NCI-H748 (cell line): ENCODE measurements at regions not wholly inside any gene's neighbourhood (a gene's known extent, or its start where the extent isn't known, plus 50 kb on each side); places are given as distances from the start of the nearest gene placed in this dataset.
"Not testable (repeated sequence)": the region's sequence is repeated elsewhere in the genome, so short reads cannot be mapped to it uniquely, and the experiment has no call there.

ENCODE experiments used
- DNase-seq: peaks from one replicate; lab custom pipeline; 2025; ENCODE audit not compliant: unreplicated experiment; lab: John Stamatoyannopoulos, UW

DNA sequence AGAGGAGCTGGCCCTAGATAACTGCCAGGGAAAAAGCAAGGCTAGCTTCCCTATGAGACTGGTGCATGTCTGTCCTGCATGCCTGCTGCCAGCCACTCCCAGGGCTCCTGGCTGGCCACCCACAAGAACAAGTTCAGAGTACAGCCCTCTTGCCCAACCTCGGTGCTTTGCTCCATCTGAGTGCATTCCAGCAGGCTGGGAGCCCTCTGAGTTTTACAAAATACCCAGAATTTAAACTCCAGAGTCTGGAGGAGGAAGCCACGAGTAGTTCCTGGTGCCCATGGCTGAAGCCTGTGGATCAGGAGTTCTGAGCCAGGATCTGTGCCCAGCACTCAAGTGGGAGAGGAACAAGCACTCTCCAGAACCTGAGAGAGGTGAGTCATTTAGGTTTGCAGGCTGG lies 111.6 kb downstream of the MAGEE2 start:
- DNase-seq: no peak

DNA sequence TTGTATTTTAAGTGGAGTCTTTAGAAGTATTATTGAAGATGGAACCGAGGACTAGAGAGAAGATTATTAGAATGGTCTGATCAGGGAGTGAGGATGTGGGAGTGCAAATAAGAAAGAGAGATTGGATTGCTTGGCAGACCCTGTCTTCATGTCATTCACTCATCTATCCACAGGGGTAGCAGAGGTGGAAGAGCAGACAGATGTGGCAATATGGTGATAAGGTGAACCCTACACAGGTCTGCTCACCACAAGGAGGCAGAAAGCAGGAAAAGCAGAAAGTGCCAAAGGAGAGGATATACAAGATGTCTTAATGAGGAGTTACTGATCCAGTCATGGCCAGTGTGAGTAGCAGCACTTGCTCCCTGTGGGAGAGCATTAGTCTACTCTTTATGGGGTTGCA lies 129.4 kb downstream of the MAGEE2 start:
- no peak for DNase-seq

DNA sequence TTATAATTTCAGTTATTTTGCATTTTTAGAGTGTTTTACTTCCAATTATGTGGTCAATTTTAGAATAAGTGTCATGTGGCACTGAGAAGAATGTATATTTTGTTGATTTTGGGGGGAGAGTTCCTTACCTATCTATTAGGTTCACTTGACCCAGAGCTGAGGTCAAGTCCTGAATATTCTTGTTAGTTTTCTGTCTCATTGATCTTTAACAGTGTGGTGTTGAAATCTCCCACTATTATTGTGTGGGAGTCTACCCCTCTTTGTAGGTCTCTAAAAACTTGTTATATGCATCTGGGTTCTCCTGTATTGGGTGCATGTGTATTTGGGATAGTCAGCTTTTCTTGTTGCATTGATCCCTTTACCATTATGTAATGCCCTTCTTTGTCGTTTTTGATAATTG lies 127.0 kb upstream of the ZDHHC15 start:
- DNase-seq: no peak

DNA sequence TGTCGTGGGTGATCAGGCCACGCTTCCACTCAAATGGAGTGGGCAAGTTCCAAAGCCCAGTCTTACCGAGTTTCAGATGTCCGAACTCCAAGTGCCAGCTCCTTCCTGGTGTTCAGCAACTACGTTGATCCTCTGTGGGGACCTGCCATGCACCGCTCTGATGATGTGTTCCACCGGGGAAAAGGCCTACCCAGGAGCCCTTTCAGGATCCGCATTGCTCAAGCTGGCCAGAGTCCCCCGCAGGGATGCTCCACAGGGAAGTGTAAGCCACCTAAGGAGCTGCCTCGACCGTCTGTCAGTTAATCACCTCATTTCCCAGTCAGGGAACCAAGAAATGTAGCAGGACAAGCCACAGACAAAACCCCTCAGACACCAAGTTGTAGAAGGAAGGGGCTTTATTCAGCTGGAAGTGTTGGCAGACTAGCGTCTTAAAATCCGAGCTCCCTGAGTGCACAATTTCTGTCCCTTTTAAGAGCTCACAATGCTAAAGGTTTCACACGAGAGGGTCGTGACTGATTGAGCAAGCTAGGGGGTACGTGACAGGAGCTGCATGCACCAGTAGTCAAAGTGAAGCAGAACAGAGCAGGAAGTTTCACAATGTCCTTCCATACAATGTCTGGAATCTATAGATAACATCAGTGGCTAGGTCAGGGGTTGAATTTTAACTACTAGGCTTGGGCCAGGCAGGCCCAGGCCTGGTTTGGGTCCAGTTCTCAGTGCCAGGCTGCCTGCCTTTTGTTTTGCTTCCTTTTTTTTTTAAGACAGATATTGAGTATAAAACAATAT lies 126.2 kb upstream of the ZDHHC15 start:
- no peak for DNase-seq

DNA sequence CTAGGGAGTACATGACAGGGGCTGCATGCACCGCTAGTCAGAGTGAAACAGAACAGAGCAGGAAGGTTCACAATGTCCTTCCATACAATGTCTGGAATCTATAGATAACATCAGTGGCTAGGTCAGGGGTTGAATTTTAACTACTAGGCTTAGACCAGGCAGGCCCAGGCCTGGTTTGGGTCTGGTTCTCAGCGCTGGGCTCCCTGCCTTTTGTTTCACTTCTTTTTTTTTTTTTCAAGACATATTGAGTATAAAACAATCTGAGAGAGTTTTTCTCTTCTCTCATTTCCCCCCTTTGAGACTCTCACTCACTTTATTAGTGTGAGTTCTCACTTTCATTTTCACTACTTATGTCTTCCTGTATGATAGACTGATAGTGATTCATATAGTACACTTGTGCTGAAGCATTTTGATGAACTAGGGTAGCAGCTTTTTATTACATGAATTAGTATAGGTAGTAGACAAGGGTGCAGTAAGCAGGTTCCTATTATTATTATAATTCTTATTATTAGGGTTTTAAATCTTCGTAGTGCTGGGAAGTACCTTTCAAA lies 120.0 kb upstream of the ZDHHC15 start:
- no peak for DNase-seq

DNA sequence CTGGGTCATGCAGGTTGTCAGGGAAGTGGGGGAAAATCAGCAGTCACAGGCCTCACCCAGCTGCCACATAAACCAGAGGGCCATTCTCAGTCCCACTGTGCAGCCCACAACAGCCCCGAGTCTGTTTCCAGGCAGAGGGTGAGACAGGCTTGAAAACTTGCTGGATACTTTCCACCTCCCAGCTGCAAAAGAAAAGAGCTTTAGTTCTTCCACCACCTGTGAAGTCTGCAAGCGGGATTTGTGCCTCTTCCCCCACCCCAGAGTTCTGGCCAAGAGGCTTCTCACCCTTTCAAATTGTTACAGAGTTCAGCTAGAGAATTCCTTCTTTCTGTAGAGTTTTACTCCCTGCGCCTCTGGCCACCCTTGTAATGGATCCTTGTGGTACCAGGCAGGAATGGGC lies 115.5 kb upstream of the ZDHHC15 start:
- DNase-seq: no peak

DNA sequence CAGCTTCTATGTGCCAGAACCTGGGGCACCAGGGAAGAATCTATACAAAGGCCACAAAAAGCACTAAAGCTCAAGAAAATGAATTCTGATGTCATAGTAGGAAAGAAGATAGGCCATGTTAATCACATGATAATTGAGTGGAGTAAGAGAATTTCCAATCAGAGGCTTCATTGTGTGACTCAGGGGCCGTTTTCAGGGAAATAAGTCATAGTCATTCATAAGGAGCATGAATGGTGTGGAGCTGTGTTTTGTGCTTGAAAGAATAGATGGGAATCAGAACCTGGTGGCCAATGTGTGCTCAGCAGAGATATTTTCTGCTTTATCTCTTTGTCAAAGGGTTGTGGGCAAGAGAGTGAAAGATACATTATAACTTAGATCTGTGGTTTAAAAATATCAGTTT lies 102.4 kb upstream of the ZDHHC15 start:
- DNase-seq: no peak

DNA sequence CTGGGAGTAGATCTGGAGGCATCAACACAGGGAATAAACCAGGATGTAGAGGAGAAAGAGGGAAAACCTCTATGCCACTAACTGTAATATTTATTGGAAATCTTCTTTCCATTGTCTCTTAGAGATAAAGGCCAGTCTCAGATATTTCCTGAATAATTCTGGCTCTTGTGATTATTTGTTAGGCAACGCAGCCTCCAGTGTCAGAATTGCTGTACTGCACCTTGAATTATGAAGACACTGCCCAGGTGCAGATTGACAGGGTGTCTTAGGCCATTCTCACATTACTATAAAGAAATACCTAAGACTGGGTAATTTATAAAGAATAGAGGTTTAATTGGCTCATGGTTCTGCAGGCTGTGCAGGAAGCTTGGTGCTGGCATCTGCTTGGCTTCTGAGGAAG lies 100.7 kb upstream of the ZDHHC15 start:
- DNase-seq: peak; percentile 30

DNA sequence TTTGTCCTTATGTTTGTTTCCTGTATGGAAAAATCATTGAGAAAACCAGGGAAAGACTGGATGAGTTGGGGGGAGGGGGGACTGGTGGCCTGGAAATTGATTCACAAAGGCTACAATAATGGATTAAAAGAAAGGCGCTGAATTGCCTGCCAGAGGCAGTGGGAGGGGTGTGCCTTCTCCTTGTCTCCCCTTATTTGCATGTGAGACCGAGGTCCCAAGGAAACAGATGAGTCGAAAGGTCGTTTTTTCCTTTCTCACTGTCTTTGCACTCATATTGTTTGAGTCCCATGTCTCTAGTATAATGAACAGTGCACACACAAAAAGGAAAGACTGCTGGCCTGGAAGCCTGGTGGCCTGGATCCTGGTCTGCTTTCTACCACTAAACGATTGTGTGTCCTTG lies 86.6 kb upstream of the ZDHHC15 start:
- DNase-seq: no peak

DNA sequence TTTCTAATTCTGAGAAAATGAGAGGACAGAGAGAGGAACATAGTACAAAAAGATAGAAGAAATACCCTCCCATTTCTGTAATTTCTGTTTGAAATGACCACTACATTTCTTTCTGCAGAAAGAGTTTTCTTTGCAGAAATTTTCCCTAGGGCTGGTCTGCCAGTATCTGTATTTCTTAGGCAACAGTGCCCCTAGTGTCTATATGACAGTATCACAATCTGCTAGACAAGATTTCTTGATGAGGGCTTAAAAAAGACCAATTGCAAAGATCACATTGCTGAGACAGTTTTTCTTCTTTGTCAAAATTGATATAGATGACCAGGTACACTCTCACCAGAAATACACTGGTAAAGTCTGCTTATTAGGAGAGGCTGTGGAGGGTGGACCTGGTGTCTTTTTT lies 81.0 kb upstream of the ZDHHC15 start:
- DNase-seq: peak; percentile 36

DNA sequence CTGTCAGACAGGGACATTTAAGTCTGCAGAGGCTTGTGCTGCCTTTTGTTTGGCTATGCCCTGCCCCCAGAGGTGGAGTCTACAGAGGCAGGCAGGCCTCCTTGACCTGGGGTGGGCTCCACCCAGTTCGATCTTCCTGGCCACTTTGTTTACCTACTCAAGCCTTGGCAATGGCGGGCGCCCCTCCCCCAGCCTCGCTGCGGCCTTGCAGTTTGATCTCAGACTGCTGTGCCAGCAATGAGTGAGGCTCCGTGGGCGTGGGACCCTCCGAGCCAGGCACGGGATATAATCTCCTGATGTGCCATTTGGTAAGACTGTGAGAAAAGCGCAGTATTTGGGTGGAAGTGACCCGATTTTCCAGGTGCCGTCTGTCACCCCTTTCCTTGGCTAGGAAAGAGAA lies 79.2 kb upstream of the ZDHHC15 start:
- DNase-seq: not testable (repeated sequence)

DNA sequence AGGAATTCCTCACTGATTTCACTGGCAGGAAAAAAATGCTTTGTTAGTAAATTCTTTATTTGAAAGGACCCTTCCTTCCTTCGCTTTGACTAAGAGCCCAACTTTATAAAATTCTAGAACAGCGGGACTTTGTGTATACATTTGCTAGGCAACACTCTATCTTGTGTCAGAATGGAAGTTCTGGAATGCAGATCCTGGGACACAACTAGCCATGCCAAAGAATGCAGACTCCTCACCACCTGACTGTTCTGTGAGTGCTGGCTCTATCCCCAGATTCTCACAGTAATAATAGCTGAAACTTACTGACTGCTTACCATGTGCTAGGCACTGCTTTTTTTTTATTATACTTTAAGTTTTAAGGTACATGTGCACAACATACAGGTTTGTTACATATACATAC lies 73.3 kb upstream of the ZDHHC15 start:
- no peak for DNase-seq

DNA sequence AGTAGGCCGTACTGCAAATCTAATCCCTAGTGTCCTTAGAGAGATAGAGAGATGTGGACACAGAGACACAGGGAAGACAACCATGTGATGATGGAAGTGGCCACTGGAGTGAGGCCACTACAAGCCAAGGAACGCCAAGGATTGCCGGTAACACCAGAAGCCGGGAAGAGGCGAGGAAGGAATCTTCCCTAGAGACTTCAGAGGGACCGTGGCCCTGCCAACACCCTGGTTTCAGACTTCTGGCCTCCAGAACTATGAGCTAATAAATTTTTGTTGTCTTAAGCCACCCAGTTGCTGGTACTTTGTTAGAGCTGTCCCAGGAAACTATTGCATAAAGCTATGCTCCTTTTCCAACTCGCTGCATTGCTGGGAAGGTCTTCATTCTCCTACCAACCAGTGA lies 70.3 kb upstream of the ZDHHC15 start:
- DNase-seq: not testable (repeated sequence)

DNA sequence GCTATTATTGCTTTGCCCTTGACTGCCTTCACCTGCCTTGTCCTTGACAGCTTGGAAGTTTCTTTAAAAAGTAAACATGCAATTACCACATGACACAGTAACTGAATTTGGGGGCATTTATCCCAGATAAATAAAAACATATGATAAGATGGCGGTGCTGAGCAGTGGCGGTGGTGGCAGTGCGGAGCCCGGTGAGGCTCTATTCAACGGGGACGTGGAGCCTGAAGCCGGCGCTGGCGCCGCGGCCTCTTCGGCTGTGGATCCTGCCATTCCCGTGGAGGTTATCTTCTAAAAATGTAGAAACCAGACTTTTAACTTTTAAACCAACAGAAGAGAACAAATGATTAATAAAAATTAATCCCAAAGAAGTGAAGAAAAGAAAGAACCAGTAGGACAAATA lies 59.7 kb upstream of the ZDHHC15 start:
- no peak for DNase-seq
